HG02885 (cell line): ENCODE measurements at regions not wholly inside any gene's neighbourhood (a gene's known extent, or its start where the extent isn't known, plus 50 kb on each side); places are given as distances from the start of the nearest gene placed in this dataset.

Experiments used
- ATAC-seq: cut with Tn5 transposase; IDR thresholded peaks from one replicate; pipeline ENCODE4 v1.9.1; 2021; ENCODE audit warnings: mild to moderate bottlenecking; ENCODE audit not compliant: unreplicated experiment, poor library complexity

DNA sequence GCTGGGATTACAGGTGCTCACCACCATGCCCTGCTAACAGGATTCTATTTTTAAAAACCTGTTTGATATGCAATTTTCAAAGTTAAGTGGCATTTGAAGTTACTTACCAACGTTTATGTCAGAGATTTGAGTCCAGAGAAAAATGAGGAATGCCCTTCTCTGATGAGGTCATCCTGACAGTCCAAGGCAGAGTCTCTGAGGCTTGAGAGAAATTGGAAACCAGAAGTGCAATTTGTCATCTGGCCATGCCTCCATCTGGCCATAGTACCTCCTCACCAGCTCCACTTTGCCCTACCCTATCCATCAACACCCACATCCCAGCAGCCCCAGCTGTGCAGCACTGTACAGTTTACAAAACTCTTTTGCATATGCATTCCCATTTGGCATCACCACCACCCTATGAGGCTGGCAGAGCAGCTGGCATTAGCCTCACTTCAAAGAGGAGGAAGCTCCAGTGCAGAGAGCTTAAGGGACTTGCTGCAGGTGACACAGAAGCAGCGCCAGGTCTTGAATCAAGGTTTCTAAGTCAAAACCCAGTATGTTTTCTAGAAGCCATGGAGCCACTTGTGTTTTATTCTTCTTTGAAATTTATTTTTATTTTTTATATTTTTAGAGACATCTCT, 54.5 kb upstream of the PDZD8 start:
- no peak for ATAC-seq

DNA sequence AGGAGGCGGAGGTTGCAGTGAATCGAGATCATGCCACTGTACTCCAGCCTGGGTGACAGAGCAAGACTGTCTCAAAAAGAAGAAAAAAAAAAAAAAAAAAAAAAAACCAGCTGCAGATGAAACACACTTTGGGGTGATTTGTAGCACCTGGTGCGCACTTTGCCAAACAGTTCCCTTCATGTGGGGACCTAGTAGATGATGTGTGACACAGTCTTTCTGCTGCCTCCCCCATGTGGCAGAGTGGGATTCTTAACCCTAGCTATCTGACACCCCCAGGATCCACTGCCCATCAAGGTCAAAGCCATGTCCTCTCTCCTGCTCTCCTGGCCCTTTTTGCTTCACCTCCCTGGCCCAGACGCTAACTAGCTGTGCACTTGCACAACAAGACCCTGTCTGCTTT, 52.1 kb upstream of the PDZD8 start:
- ATAC-seq: no peak

GRCh38 chr10:117425974-117426566, 50.8 kb upstream of the PDZD8 start:
- ATAC-seq: no peak

DNA sequence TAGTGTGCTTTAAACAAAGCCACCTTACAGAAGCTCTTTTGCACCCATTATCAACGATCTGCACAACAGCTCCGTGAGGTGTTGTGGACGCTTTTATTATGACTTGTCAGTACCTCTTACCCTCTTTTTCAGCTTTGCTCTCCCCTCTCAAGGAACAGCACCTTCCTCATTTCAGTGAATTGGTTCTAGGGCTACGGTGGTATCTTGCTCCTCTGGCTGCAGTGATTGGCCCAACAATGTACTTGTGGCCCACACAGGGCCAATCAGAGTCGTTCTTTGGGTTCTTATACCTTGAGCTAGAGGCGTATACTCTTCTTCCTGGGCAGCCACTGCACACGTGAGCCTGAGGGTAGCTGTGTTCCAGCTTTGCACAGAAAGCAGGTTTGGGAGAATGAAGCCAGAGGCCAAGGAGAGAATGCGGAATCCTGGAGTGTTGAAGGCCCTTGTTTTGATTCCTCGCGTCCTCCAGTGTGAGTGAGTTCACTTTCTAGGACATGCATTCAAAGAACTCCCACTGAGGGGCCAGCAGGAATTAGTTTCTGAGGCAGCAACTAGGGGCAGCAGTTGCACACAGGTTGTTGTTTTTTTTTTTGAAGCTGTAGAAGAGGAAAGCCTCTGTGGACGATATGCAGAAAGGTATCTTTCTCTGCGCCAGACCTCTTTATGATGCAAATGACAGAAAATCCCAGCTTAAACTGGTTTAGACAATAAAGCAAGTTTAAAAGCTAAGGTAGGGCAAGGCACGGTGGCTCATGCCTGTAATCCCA, 49.8 kb upstream of the PDZD8 start:
- no peak for ATAC-seq
